ENCODE measurements at regions not wholly inside any gene's neighbourhood (a gene's known extent, or its start where the extent isn't known, plus 50 kb on each side); places are given as distances from the start of the nearest gene placed in this dataset.

- Histone ChIP-seq H4K20me1 (ENCODE audit: insufficient read depth) (no peaks in the 10 kb centered on the region), H3K9ac (no peak overlapping the region), H3K27ac (no peak overlapping the region)
These were observed 132.6 kb downstream of the NR2F2 start for GRCh38 chr15:96462768-96463750.

GRCh38 chr15:96466389-96466947 is 136.0 kb downstream of the NR2F2 start:
- in situ Hi-C loops (cut with MboI): no loop called here
- Histone ChIP-seq H3F3A (ENCODE audit: insufficient read depth) (no peaks in the 10 kb centered on the region), H4K20me1 (ENCODE audit: insufficient read depth) (no peaks in the 10 kb centered on the region), H3K9me2 (ENCODE audit: insufficient read depth) (no peaks in the 10 kb centered on the region), H3K27me3 (replicated peaks; ENCODE audit: insufficient read depth) (peaks cover 73% of the 10 kb centered on the region), H3K36me3 (ENCODE audit: low read depth) (no peaks in the 10 kb centered on the region), H3K9me3 (ENCODE audit: low read depth) (no peaks in the 10 kb centered on the region), H2AFZ (no peak overlapping the region), H3K4me2 (ENCODE audit: unreplicated experiment) (no peak overlapping the region), H3K79me2 (ENCODE audit: insufficient read depth) (no peaks in the 10 kb centered on the region), H3K4me3 (no peak overlapping the region), H3K4me1 (ENCODE audit: insufficient read depth) (no peaks in the 10 kb centered on the region), H3K9ac (no peak overlapping the region), H3K27ac (no peak overlapping the region)
- DNase-seq: no peak
- 23 to 27% methylated on average over 4 of the region's 4 CpGs for WGBS, 2 experiments (ENCODE audit: low coverage in 1 of 2, low lambda C conversion rate in 2 of 2, missing lambda C conversion rate in 2 of 2)
- TF ChIP-seq EZH2 (IDR thresholded peaks at IDR 0.05; ENCODE audit: insufficient read depth, poor library complexity, severe bottlenecking) (no peak), EZH2phosphoT487 (IDR thresholded peaks at IDR 0.05; ENCODE audit: insufficient read depth, low read depth) (no peak)

More at GRCh38 chr15:96462768-96463750, 132.6 kb downstream of the NR2F2 start:
- WGBS, 2 experiments (ENCODE audit: low coverage in 1 of 2, low lambda C conversion rate in 2 of 2, missing lambda C conversion rate in 2 of 2): 48 to 50% methylated on average over 21 of the region's 21 CpGs
- no peaks in the 10 kb centered on the region for H3F3A ChIP-seq (ENCODE audit: insufficient read depth)
- H3K9me3 ChIP-seq (ENCODE audit: low read depth): no peaks in the 10 kb centered on the region
- H3K79me2 ChIP-seq (ENCODE audit: insufficient read depth): no peaks in the 10 kb centered on the region
- peaks cover 47% of the 10 kb centered on the region for H3K27me3 ChIP-seq (replicated peaks; ENCODE audit: insufficient read depth)
- TF ChIP-seq EZH2phosphoT487 (IDR thresholded peaks at IDR 0.05; ENCODE audit: insufficient read depth, low read depth): no peak
- TF ChIP-seq EZH2 (IDR thresholded peaks at IDR 0.05; ENCODE audit: insufficient read depth, poor library complexity, severe bottlenecking): no peak
- no peak overlapping the region for H3K4me2 ChIP-seq (ENCODE audit: unreplicated experiment)
- H2AFZ ChIP-seq: no peak overlapping the region
- in situ Hi-C loops (cut with MboI): no loop called here
- H3K4me1 ChIP-seq (ENCODE audit: insufficient read depth): no peaks in the 10 kb centered on the region
- H3K9me2 ChIP-seq (ENCODE audit: insufficient read depth): no peaks in the 10 kb centered on the region
- H3K36me3 ChIP-seq (ENCODE audit: low read depth): no peaks in the 10 kb centered on the region
- DNase-seq: peak; percentile 39
- no peak overlapping the region for H3K4me3 ChIP-seq

GRCh38 chr15:96468036-96468435 is 137.5 kb downstream of the NR2F2 start:
- no peak overlapping the region for H3K4me3 ChIP-seq
- no peaks in the 10 kb centered on the region for H3K9me2 ChIP-seq (ENCODE audit: insufficient read depth)
- H3K9ac ChIP-seq: no peak overlapping the region
- no peak for DNase-seq
- in situ Hi-C loops (cut with MboI): no loop called here
- H3K27ac ChIP-seq: no peak overlapping the region
- H4K20me1 ChIP-seq (ENCODE audit: insufficient read depth): no peaks in the 10 kb centered on the region
- H3F3A ChIP-seq (ENCODE audit: insufficient read depth): no peaks in the 10 kb centered on the region
- 56% methylated on average over 3 of the region's 3 CpGs for WGBS, 2 experiments (ENCODE audit: low coverage in 1 of 2, low lambda C conversion rate in 2 of 2, missing lambda C conversion rate in 2 of 2)
- no peaks in the 10 kb centered on the region for H3K36me3 ChIP-seq (ENCODE audit: low read depth)
- peaks cover 71% of the 10 kb centered on the region for H3K27me3 ChIP-seq (replicated peaks; ENCODE audit: insufficient read depth)
- no peaks in the 10 kb centered on the region for H3K9me3 ChIP-seq (ENCODE audit: low read depth)
- TF ChIP-seq EZH2 (IDR thresholded peaks at IDR 0.05; ENCODE audit: insufficient read depth, poor library complexity, severe bottlenecking) (no peak), EZH2phosphoT487 (IDR thresholded peaks at IDR 0.05; ENCODE audit: insufficient read depth, low read depth) (no peak)
- no peaks in the 10 kb centered on the region for H3K4me1 ChIP-seq (ENCODE audit: insufficient read depth)
- no peaks in the 10 kb centered on the region for H3K79me2 ChIP-seq (ENCODE audit: insufficient read depth)
- no peak overlapping the region for H3K4me2 ChIP-seq (ENCODE audit: unreplicated experiment)
- no peak overlapping the region for H2AFZ ChIP-seq

- Histone ChIP-seq H4K20me1 (ENCODE audit: insufficient read depth) (no peaks in the 10 kb centered on the region), H3K27me3 (replicated peaks; ENCODE audit: insufficient read depth) (peaks cover 58% of the 10 kb centered on the region), H3K4me2 (ENCODE audit: unreplicated experiment) (no peak overlapping the region), H3K27ac (no peak overlapping the region), H3K9me2 (ENCODE audit: insufficient read depth) (no peaks in the 10 kb centered on the region), H3K36me3 (ENCODE audit: low read depth) (no peaks in the 10 kb centered on the region), H3K79me2 (ENCODE audit: insufficient read depth) (no peaks in the 10 kb centered on the region), H3K9ac (no peak overlapping the region), H3K4me3 (no peak overlapping the region), H3K9me3 (ENCODE audit: low read depth) (no peaks in the 10 kb centered on the region), H2AFZ (no peak overlapping the region), H3K4me1 (ENCODE audit: insufficient read depth) (no peaks in the 10 kb centered on the region), H3F3A (ENCODE audit: insufficient read depth) (no peaks in the 10 kb centered on the region; the same call in 1 of the 2 replicates)
- in situ Hi-C loops (cut with MboI): no loop called here
- DNase-seq: no peak
- WGBS, 2 experiments (ENCODE audit: low coverage in 1 of 2, low lambda C conversion rate in 2 of 2, missing lambda C conversion rate in 2 of 2): 59 to 60% methylated on average over 19 of the region's 19 CpGs
- TF ChIP-seq EZH2phosphoT487 (IDR thresholded peaks at IDR 0.05; ENCODE audit: insufficient read depth, low read depth) (no peak), EZH2 (IDR thresholded peaks at IDR 0.05; ENCODE audit: insufficient read depth, poor library complexity, severe bottlenecking) (no peak)
These were observed 140.3 kb downstream of the NR2F2 start for GRCh38 chr15:96470681-96471310.

Measured in GM23248 (cell line).